Activated T-cell treated with anti-CD3 and anti-CD28 coated beads for 1 hour (primary cell): ENCODE measurements at regions not wholly inside any gene's neighbourhood (a gene's known extent, or its start where the extent isn't known, plus 50 kb on each side); places are given as distances from the start of the nearest gene placed in this dataset.

Experiments used
- DNase-seq: peaks from one replicate; pipeline ENCODE4 v3.0.0-alpha.2; 2020; ENCODE audit warnings: low read depth

DNA sequence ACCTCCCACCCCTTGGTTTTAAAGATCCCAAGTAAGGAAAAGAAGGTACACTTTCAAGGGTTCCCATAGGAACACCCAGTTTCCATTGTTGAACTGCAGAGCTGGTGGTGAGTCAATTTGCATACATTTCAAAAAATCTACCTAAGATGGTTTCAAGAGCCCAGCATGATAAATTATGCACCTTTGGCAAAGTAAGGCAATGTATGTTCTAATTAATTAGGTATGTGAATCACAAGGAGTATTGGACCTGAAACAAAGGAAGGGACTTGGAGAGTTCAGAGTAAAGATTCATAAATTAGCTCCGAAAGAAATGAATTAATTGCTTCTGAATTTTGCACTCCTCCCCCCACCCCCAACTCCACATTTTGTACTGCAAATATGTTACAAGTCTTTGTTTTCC is 459.7 kb downstream of the LRATD1 start:
- DNase-seq, result no peak

DNA sequence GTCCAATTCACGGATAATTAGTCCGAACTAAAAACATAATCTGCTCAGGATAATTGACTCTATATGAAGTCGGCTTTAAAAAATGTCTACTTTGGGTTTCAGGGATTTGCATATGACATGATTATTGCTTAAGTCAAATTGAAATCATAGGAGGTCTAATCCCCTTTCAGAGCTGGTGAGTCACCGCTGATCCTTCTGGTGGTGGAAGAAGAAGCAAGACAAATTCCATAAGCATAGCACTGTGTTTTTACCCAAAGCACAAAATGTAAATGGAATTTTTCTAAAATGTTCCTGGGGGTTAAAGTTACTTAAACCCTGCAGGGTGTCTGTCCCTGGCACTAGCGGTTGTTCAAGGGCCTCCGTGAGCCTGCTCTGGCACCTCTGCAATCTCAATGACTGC is 460.2 kb downstream of the LRATD1 start:
- no peak for DNase-seq

DNA sequence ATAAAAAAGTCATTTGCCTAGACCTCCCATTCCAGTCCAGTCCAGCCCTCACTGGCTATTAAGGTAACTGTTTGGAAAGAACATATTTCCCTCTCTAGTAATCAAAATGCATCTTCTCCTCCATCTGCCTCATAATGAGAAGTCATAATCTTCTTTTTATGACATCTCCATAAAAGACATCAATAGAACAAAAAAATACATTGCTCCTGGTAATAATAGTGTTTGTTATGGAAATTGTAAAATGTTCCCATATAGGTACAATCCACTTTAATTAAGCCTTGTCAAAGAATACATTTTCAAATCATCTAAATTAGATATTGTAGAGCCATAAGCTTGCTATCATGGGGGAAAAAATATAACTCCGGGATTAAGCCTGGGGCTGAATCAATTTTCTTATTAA is 461.6 kb downstream of the LRATD1 start:
- DNase-seq, result no peak

DNA sequence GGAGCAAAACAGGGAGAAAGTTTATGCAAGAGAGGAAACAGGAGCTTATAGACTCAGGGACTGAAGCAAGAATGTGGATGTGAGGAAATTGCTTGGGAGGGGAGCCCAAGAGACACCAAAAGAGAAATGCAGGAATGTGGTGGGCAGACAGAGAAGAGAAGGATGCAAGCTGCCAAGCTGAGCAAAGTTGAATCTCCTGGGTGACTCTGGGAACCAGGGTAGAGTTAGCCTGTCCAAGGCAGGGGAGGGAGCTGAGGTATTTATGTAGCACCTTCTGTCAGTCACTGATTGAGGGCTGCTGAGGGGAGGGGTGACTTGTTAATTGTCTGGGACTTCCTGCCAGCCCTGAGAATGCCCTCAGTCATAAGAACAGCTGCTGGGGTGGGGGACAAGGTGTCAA is 464.3 kb downstream of the NBAS start:
- no peak for DNase-seq

DNA sequence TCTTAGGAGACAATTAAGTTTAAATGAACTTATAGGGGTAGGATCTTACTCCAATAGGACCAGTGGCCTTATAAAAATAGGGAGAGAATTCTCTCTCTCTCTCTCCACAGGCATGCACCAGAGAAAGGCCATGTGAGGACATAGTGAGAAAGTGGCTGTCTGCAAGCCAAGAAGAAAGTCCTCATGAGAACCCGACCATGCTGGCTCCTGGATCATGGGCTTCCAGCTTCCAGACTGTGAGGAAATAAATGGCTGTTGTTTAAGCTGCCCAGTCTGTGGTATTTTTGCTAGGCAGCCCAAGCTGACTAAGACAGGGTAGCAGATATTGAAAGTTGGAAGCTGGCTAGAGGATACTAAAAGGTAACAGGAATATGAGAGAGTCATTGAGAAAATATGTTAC is 454.0 kb downstream of the NBAS start:
- DNase-seq, result no peak

DNA sequence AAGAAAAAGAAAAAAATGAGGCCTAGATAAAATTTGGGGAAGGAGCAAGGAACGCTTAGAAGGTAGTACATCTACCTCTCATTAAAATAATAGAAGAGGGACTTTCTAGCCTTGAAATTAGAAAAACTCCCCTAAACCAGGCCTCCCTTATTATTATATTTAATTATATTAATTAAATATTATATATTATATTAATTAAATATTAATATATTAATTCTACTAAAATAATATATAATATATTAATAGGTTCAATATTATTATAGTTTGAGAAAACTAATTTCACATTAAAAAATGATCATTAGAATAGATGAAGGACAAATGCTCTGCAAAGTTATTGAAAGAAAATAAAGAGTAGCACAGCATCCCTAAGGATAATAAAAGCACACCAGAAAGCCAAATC is 449.4 kb downstream of the NBAS start:
- DNase-seq, result no peak

DNA sequence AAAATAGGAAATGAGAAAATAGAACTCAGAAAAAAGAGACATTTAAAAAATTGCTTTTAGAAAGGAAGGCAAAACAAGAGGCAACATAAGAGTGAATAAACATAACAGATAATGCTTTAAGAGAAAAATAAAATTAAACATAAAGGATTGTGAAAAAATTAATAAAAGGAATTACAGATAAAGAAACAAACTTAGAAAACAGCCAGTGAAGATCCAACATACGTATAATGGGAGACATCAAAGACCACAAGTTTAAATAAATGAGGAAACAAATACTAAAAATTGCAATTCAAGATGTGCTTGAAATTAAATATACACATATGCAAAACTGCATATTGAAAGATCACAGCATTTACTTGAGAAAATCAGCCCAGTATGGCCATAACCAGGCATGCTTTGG is 448.9 kb downstream of the NBAS start:
- no peak for DNase-seq

DNA sequence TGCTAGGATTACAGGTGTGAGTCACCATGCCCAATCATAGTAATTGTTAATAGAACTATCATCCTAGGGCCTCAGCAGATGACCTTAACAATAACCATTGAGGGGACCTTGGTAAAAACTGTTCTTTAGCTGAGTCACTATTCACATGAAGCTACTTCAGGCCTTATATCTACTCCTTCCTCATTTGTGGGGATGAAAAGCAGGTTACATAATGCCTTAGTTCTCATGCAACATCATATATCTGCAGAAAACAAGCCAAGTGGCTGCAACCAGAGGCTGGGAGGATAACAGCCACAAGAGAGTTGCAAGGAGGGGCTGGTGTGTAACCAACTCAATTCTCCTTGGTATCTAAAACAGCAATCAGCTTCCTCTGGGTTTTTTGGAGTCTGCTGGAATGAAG is 445.4 kb downstream of the NBAS start:
- no peak for DNase-seq

DNA sequence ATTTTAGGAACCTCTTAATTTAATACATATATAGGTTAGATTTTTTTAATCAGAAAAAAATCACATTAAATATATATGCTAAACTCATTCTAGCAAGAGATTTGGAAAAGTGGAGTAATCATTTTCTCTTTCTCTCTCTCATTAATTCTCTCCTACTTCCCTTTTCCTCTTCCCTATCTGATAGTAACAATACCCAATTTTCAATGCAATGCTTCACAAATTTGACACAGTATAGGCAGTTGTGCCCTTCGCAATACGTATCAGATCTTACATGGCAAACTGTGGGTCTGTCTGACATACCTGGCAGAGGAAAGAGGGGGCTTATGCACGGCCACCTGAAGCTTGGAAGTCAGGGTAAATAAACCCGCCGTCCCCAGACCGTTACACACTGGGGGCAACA is 444.3 kb downstream of the NBAS start:
- DNase-seq, result no peak
